Uterus (tissue), 2 donors: ENCODE measurements at regions not wholly inside any gene's neighbourhood (a gene's known extent, or its start where the extent isn't known, plus 50 kb on each side); places are given as distances from the start of the nearest gene placed in this dataset.

Source experiments
- POLR2A ChIP-seq, 2 donors: fragments of 450-650 bp; IDR thresholded peaks; one replicate each; pipeline ENCODE4 v1.6.1; 2016; ENCODE audit warnings: antibody characterized with exemption in 2 of 2, mild to moderate bottlenecking in 1 of 2, moderate library complexity in 1 of 2
- TF ChIP-seq, protein P1 (sequence below), 4 experiments: fragments of 200-600 bp in 2 of 4; fragments of 450-650 bp in 2 of 4; sonication (generic) in 2 of 4; IDR thresholded peaks; one replicate each; pipeline ENCODE4 v1.5.1; 2016 to 2019; ENCODE audit warnings: antibody characterized with exemption in 4 of 4, mild to moderate bottlenecking in 2 of 4, moderate library complexity in 1 of 4

DNA sequence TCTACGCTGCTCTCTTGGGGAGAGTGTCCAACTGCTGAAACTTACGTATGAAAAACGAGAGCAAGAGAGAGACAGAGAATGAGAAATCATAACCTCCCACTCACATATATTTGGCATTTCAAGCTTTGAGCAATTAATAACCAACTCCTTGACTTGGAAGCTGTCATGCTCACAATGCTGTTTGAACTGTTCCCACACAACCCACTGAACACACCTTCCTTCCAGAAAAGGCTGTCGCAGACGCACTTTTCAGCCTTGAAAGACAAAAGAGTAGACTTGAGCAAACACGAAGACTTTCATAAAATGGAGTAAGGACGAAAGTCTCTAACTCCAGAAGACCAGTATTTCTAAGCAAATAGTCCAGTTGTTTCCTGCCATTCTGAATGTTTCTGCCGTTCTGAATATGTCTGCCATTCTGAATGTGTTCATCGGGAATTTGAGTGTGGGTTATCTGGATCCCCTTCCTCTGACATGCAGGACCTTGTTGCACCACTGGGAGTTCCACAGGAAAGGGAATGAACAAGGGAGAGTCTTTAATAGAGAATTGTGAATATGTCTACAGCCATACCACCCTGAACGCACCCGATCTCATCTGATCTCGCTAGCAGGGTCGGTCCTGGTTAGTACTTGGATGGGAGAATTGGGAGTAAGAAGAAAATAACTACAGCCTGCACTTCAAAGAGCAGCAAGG, 86.2 kb upstream of the BARX2 start:
- TF ChIP-seq, protein P1, sequence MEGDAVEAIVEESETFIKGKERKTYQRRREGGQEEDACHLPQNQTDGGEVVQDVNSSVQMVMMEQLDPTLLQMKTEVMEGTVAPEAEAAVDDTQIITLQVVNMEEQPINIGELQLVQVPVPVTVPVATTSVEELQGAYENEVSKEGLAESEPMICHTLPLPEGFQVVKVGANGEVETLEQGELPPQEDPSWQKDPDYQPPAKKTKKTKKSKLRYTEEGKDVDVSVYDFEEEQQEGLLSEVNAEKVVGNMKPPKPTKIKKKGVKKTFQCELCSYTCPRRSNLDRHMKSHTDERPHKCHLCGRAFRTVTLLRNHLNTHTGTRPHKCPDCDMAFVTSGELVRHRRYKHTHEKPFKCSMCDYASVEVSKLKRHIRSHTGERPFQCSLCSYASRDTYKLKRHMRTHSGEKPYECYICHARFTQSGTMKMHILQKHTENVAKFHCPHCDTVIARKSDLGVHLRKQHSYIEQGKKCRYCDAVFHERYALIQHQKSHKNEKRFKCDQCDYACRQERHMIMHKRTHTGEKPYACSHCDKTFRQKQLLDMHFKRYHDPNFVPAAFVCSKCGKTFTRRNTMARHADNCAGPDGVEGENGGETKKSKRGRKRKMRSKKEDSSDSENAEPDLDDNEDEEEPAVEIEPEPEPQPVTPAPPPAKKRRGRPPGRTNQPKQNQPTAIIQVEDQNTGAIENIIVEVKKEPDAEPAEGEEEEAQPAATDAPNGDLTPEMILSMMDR (IDR thresholded peaks at IDR 0.05): no peak
- no peak for TF ChIP-seq POLR2A (IDR thresholded peaks at IDR 0.05)
